Esophagus squamous epithelium (tissue), 5 donors: ENCODE measurements at regions not wholly inside any gene's neighbourhood (a gene's known extent, or its start where the extent isn't known, plus 50 kb on each side); places are given as distances from the start of the nearest gene placed in this dataset.

Experiments used
- DNase-seq: peaks from one replicate; lab custom pipeline; 2025; lab: John Stamatoyannopoulos, UW
- H3K27ac ChIP-seq, 4 donors: fragments of 200-600 bp; sonication (generic); one replicate each; pipeline ENCODE4 v1.5.1; 2016 to 2019; ENCODE audit warnings: mild to moderate bottlenecking in 1 of 4
- H3K27me3 ChIP-seq, 4 donors: fragments of 200-600 bp; sonication (generic); 1 replicate in 3 of 4; 2 replicates in 1 of 4; pipeline versions ENCODE4 v1.5.1 to v1.6.0; 2017 to 2021; ENCODE audit warnings: antibody characterized with exemption in 1 of 4
- H3K36me3 ChIP-seq, 3 donors: fragments of 200-600 bp; sonication (generic); one replicate each; pipeline ENCODE4 v1.5.1; 2016 to 2019
- H3K4me1 ChIP-seq, 3 donors: fragments of 200-600 bp; sonication (generic); one replicate each; pipeline ENCODE4 v1.5.1; 2017 to 2019
- H3K4me3 ChIP-seq, 4 donors: fragments of 200-600 bp; sonication (generic); 1 replicate in 3 of 4; 2 replicates in 1 of 4; pipeline ENCODE4 v1.5.1; 2016 to 2019; ENCODE audit warnings: mild to moderate bottlenecking in 2 of 4, moderate library complexity in 1 of 4
- H3K9me3 ChIP-seq, 3 donors: fragments of 200-600 bp; sonication (generic); one replicate each; pipeline ENCODE4 v1.5.1; 2016 to 2019
- POLR2A ChIP-seq, 4 donors: fragments of 450-650 bp; IDR thresholded peaks; one replicate each; pipeline ENCODE4 v1.6.1; 2017; ENCODE audit warnings: antibody characterized with exemption in 4 of 4, mild to moderate bottlenecking in 4 of 4, moderate library complexity in 3 of 4
- WGBS, 2 donors: methylation state at CpG; one replicate each; pipeline ENCODE4 v1.1.5; 2018; 5-methylcytosine and 5-hydroxymethylcytosine counted together
- intact Hi-C: fragments of 100-400 bp; cut with DNase I; formaldehyde crosslinking; loops from one replicate; pipeline ENCODE4 v1.15.0; 2022
- TF ChIP-seq, protein P1 (sequence below), 6 experiments: fragments of 450-650 bp in 4 of 6; fragments of 200-600 bp in 2 of 6; sonication (generic) in 2 of 6; IDR thresholded peaks; one replicate each; pipeline ENCODE4 v1.5.1; 2016 to 2019; ENCODE audit warnings: antibody characterized with exemption in 6 of 6, mild to moderate bottlenecking in 4 of 6, moderate library complexity in 4 of 6
- donor health status: DM: yes; HTN: yes; CAD: no.

GRCh38 chr1:237998581-237998980 lies 107.9 kb upstream of the ZP4 start:
- no peak overlapping the region for H3K4me3 ChIP-seq
- DNase-seq = no peak
- no peaks in the 10 kb centered on the region for H3K9me3 ChIP-seq
- no peaks in the 10 kb centered on the region for H3K36me3 ChIP-seq
- H3K27me3 ChIP-seq = no peaks in the 10 kb centered on the region
- TF ChIP-seq, protein P1, sequence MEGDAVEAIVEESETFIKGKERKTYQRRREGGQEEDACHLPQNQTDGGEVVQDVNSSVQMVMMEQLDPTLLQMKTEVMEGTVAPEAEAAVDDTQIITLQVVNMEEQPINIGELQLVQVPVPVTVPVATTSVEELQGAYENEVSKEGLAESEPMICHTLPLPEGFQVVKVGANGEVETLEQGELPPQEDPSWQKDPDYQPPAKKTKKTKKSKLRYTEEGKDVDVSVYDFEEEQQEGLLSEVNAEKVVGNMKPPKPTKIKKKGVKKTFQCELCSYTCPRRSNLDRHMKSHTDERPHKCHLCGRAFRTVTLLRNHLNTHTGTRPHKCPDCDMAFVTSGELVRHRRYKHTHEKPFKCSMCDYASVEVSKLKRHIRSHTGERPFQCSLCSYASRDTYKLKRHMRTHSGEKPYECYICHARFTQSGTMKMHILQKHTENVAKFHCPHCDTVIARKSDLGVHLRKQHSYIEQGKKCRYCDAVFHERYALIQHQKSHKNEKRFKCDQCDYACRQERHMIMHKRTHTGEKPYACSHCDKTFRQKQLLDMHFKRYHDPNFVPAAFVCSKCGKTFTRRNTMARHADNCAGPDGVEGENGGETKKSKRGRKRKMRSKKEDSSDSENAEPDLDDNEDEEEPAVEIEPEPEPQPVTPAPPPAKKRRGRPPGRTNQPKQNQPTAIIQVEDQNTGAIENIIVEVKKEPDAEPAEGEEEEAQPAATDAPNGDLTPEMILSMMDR (IDR thresholded peaks at IDR 0.05) = no peak
- H3K27ac ChIP-seq = no peak overlapping the region
- H3K4me1 ChIP-seq = peaks cover 0 to 2% (median 0%) of the 10 kb centered on the region in 3 donors
- intact Hi-C loops = no loop called here
- WGBS, 2 donors = 82 to 83% methylated on average over 4 of the region's 4 CpGs

DNA sequence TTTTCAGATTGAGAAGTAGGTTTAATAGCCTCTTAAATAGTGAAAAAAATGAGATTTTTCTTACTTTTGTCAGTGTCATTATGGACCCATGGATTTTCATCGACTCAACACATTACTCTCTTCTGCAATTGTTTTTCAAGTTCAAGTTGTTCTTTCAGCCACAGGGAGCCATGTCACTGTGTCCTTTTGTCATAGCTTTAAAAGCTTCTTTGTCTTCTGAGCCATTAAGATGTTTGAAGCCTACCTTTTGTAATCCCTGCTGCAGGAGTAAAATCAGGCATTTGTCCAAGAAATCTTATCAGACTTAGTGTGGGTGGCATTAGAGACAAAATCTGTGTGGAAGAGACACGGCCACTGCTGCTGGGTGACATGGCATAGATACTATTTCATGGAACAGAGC lies 92.8 kb upstream of the ZP4 start:
- no peaks in the 10 kb centered on the region for H3K9me3 ChIP-seq
- H3K27ac ChIP-seq = no peak overlapping the region
- H3K27me3 ChIP-seq = no peaks in the 10 kb centered on the region
- no peak for TF ChIP-seq POLR2A (IDR thresholded peaks at IDR 0.05)
- TF ChIP-seq, protein P1 (IDR thresholded peaks at IDR 0.05) = no peak
- H3K4me3 ChIP-seq = no peak overlapping the region
- intact Hi-C loops = no loop called here
- no peaks in the 10 kb centered on the region for H3K36me3 ChIP-seq
- DNase-seq = no peak
- no peaks in the 10 kb centered on the region for H3K4me1 ChIP-seq
- 61 to 71% methylated on average over 2 of the region's 2 CpGs for WGBS, 2 donors

DNA sequence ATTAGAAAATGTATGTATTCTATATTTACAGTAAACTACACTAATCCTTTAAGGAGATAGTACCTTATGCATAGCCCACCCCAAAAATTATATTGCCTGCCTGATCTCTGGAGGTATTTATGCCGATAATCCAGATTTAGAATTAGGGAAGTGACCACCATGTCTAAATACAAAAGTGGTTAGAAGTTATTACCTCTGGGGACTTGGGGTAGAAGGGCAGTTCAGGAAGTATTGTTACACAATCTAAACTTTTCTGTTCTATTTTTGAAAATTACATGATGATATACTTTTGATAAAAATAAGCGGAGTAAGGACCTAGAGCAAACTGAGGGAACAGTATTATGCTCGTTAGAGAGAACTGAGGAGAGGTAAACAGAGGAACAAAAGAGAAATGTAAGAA lies 90.5 kb upstream of the ZP4 start:
- H3K27me3 ChIP-seq = no peaks in the 10 kb centered on the region
- intact Hi-C loops = no loop called here
- no peak overlapping the region for H3K27ac ChIP-seq
- 70 to 80% methylated on average over 3 of the region's 3 CpGs for WGBS, 2 donors
- H3K36me3 ChIP-seq = no peaks in the 10 kb centered on the region
- no peak for TF ChIP-seq POLR2A (IDR thresholded peaks at IDR 0.05)
- TF ChIP-seq, protein P1 (IDR thresholded peaks at IDR 0.05) = no peak
- peaks cover 0 to 5% (median 0%) of the 10 kb centered on the region in 3 donors for H3K4me1 ChIP-seq
- no peaks in the 10 kb centered on the region for H3K9me3 ChIP-seq
- no peak for DNase-seq
- H3K4me3 ChIP-seq = no peak overlapping the region

- Histone ChIP-seq H3K27ac (peak overlapping the region in 1 of 4 donors; percentile 44), H3K36me3 (no peaks in the 10 kb centered on the region), H3K4me3 (no peak overlapping the region), H3K27me3 (no peaks in the 10 kb centered on the region), H3K9me3 (no peaks in the 10 kb centered on the region), H3K4me1 (peaks cover 0 to 11% (median 0%) of the 10 kb centered on the region in 3 donors)
- intact Hi-C loops = no loop called here
- DNase-seq = no peak
- WGBS, 2 donors = 38 to 73% methylated on average over 1 of the region's 1 CpG
- TF ChIP-seq POLR2A (IDR thresholded peaks at IDR 0.05) = no peak
- TF ChIP-seq, protein P1 (IDR thresholded peaks at IDR 0.05) = no peak
Measured at GRCh38 chr1:237976331-237976730, 85.6 kb upstream of the ZP4 start.

GRCh38 chr1:237975903-237976302 lies 85.2 kb upstream of the ZP4 start:
- Histone ChIP-seq H3K4me1 (peaks cover 0 to 11% (median 0%) of the 10 kb centered on the region in 3 donors), H3K4me3 (no peak overlapping the region), H3K36me3 (no peaks in the 10 kb centered on the region), H3K9me3 (no peaks in the 10 kb centered on the region), H3K27me3 (no peaks in the 10 kb centered on the region), H3K27ac (peak overlapping the region in 1 of 4 donors; percentile 44)
- intact Hi-C loops = no loop called here
- WGBS, 2 donors = 14 to 20% methylated on average over 1 of the region's 1 CpG
- DNase-seq = no peak
- TF ChIP-seq, protein P1 (IDR thresholded peaks at IDR 0.05) = no peak
- TF ChIP-seq POLR2A (IDR thresholded peaks at IDR 0.05) = no peak
